H1 (cell line): ENCODE measurements at regions not wholly inside any gene's neighbourhood (a gene's known extent, or its start where the extent isn't known, plus 50 kb on each side); places are given as distances from the start of the nearest gene placed in this dataset.

Experiments
- CTCF ChIA-PET: fragments of 300-600 bp; sonication (Branson Sonifier 250); formaldehyde crosslinking; loops from one replicate; lab custom pipeline; 2021; ENCODE audit not compliant: partially characterized antibody; lab: Charles Lee
- POLR2A ChIA-PET: fragments of 300-600 bp; sonication (Branson Sonifier 250); formaldehyde crosslinking; loops from one replicate; lab custom pipeline; 2021; ENCODE audit warnings: inconsistent platforms; ENCODE audit not compliant: partially characterized antibody; lab: Charles Lee
- DNase-seq, 2 experiments: peaks; one replicate each; pipeline versions ENCODE4 v3.0.0 to v3.0.0-alpha.2; 2010 to 2022; ENCODE audit warnings: low spot score in 2 of 2, low read depth in 1 of 2, mixed read lengths in 1 of 2
- FAIRE-seq: peaks from 2 replicates; lab custom pipeline; 2011; peaks lifted over from hg19 to GRCh38; lab: Jason Lieb, UNC
- H2AFZ ChIP-seq: 2 replicates; pipeline ENCODE4 v1.8.1; 2012; ENCODE audit warnings: low read length, inconsistent platforms
- H2AK5ac ChIP-seq: 2 replicates; pipeline ENCODE4 v1.6.1; 2013; ENCODE audit warnings: low read depth, low read length
- H2BK120ac ChIP-seq: replicated peaks from 2 replicates; pipeline ENCODE3; 2013; ENCODE audit warnings: low read depth, low read length, inconsistent platforms
- H2BK12ac ChIP-seq: 2 replicates; pipeline ENCODE4 v1.6.1; 2013; ENCODE audit warnings: low read depth, low read length
- H2BK15ac ChIP-seq: 2 replicates; pipeline ENCODE4 v1.6.1; 2013; ENCODE audit warnings: low read length
- H2BK20ac ChIP-seq: 2 replicates; pipeline ENCODE4 v1.6.1; 2013; ENCODE audit warnings: low read length
- H2BK5ac ChIP-seq: 2 replicates; pipeline ENCODE4 v1.6.1; 2013; ENCODE audit warnings: low read depth, low read length
- H3K14ac ChIP-seq: 2 replicates; pipeline ENCODE4 v1.6.1; 2013; ENCODE audit warnings: inconsistent platforms; ENCODE audit not compliant: insufficient read length
- H3K18ac ChIP-seq: 2 replicates; pipeline ENCODE4 v1.6.1; 2013; ENCODE audit warnings: low read length; ENCODE audit errors: extremely low read depth
- H3K23ac ChIP-seq: 2 replicates; pipeline ENCODE4 v1.6.1; 2013; ENCODE audit warnings: inconsistent platforms; ENCODE audit not compliant: insufficient read length
- H3K23me2 ChIP-seq: 2 replicates; pipeline ENCODE4 v1.6.1; 2013; ENCODE audit warnings: low read depth, low read length
- H3K27ac ChIP-seq: 2 replicates; pipeline ENCODE4 v1.6.1; 2011; ENCODE audit warnings: low read depth, low read length, inconsistent platforms
- H3K27me3 ChIP-seq, 4 experiments: replicated peaks in 1 of 4; 1 replicate in 1 of 4; 2 replicates in 3 of 4; pipeline versions ENCODE4 v1.6.1 to v1.8.1; 2011 to 2013; ENCODE audit warnings: low read length in 3 of 4, mild to moderate bottlenecking in 3 of 4, inconsistent platforms in 2 of 4, mixed read lengths in 2 of 4, moderate library complexity in 1 of 4; ENCODE audit not compliant: control insufficient read depth in 3 of 4, insufficient read depth in 3 of 4; ENCODE audit errors: extremely low read depth in 1 of 4
- H3K36me3 ChIP-seq, 4 experiments: 2 replicates each; pipeline versions ENCODE4 v1.6.1 to v1.8.1; 2011 to 2013; ENCODE audit warnings: mild to moderate bottlenecking in 4 of 4, low read length in 3 of 4, moderate library complexity in 2 of 4, control low read depth in 1 of 4, inconsistent platforms in 1 of 4; ENCODE audit not compliant: insufficient read depth in 4 of 4, control insufficient read depth in 2 of 4
- H3K4ac ChIP-seq: replicated peaks from 2 replicates; pipeline ENCODE3; 2013; ENCODE audit warnings: low read length, low read depth, mixed read lengths, inconsistent platforms; ENCODE audit not compliant: insufficient read length
- H3K4me1 ChIP-seq, 4 experiments: replicated peaks in 1 of 4; 1 replicate in 1 of 4; 2 replicates in 3 of 4; pipeline versions ENCODE4 v1.6.1 to v1.8.1; 2011 to 2013; ENCODE audit warnings: low read length in 3 of 4, inconsistent platforms in 2 of 4, mixed read lengths in 1 of 4; ENCODE audit not compliant: insufficient read depth in 4 of 4, control insufficient read depth in 3 of 4
- H3K4me2 ChIP-seq, 2 experiments: 2 replicates each; pipeline versions ENCODE4 v1.6.1 to v1.8.1; 2011 to 2013; ENCODE audit warnings: low read depth in 2 of 2, low read length in 2 of 2, control low read depth in 1 of 2, inconsistent platforms in 1 of 2, mild to moderate bottlenecking in 1 of 2; ENCODE audit not compliant: insufficient read depth in 1 of 2
- H3K4me3 ChIP-seq, 4 experiments: fragments of 200-600, 300-600 bp in 1 of 4; sonication (generic), shearing (Covaris generic), sonication (Bioruptor Twin) in 1 of 4; 2 replicates each; pipeline versions ENCODE4 v1.5.1 to v1.8.1; 2011 to 2016; ENCODE audit warnings: low read length in 4 of 4, low read depth in 3 of 4, control low read depth in 2 of 4, inconsistent platforms in 2 of 4, mild to moderate bottlenecking in 2 of 4, mixed read lengths in 1 of 4, moderate library complexity in 1 of 4; ENCODE audit not compliant: insufficient read depth in 2 of 4; ENCODE audit errors: extremely low read depth in 1 of 4
- H3K56ac ChIP-seq: replicated peaks from 2 replicates; pipeline ENCODE3; 2013; ENCODE audit warnings: low read depth, mild to moderate bottlenecking, mixed read lengths, low read length, inconsistent platforms; ENCODE audit not compliant: insufficient read length
- H3K79me1 ChIP-seq: 2 replicates; pipeline ENCODE4 v1.6.1; 2013; ENCODE audit warnings: low read depth, low read length, control low read depth
- H3K79me2 ChIP-seq, 2 experiments: 2 replicates each; pipeline versions ENCODE4 v1.6.1 to v1.8.1; 2012 to 2013; ENCODE audit warnings: low read length in 2 of 2, mild to moderate bottlenecking in 2 of 2, inconsistent platforms in 1 of 2; ENCODE audit not compliant: insufficient read depth in 2 of 2, control insufficient read depth in 1 of 2
- H3K9ac ChIP-seq, 4 experiments: replicated peaks in 1 of 4; 1 replicate in 1 of 4; 2 replicates in 3 of 4; pipeline versions ENCODE4 v1.6.1 to v1.8.1; 2011 to 2013; ENCODE audit warnings: low read depth in 3 of 4, low read length in 3 of 4, control low read depth in 2 of 4, mild to moderate bottlenecking in 2 of 4, moderate library complexity in 2 of 4, inconsistent platforms in 1 of 4; ENCODE audit errors: extremely low read depth in 1 of 4
- H3K9me3 ChIP-seq, 2 experiments: 2 replicates each; pipeline versions ENCODE4 v1.6.1 to v1.8.1; 2012 to 2013; ENCODE audit warnings: mild to moderate bottlenecking in 2 of 2, moderate library complexity in 2 of 2, control low read depth in 1 of 2, inconsistent platforms in 1 of 2, low read depth in 1 of 2, low read length in 1 of 2, mixed read lengths in 1 of 2; ENCODE audit not compliant: insufficient read depth in 2 of 2
- H4K20me1 ChIP-seq, 2 experiments: replicated peaks in 1 of 2; 2 replicates each; pipeline versions ENCODE3 to v1.8.1; 2011 to 2013; ENCODE audit warnings: inconsistent platforms in 2 of 2, low read length in 2 of 2, mild to moderate bottlenecking in 1 of 2; ENCODE audit not compliant: insufficient read depth in 2 of 2, control insufficient read depth in 1 of 2
- H4K5ac ChIP-seq: 2 replicates; pipeline ENCODE4 v1.6.1; 2013; ENCODE audit warnings: low read length, low read depth, mixed read lengths, inconsistent platforms; ENCODE audit not compliant: insufficient read length
- H4K8ac ChIP-seq: 2 replicates; pipeline ENCODE4 v1.8.0; 2013; ENCODE audit warnings: mild to moderate bottlenecking, moderate library complexity, low read length, inconsistent platforms; ENCODE audit not compliant: insufficient read depth; ENCODE audit errors: extremely low read depth
- H4K91ac ChIP-seq: replicated peaks from 2 replicates; pipeline ENCODE3; 2013; ENCODE audit warnings: low read length, mixed read lengths, inconsistent platforms; ENCODE audit not compliant: insufficient read length
- CTBP2 ChIP-seq: IDR thresholded peaks from 2 replicates; pipeline ENCODE4 v1.7.0; 2011; ENCODE audit warnings: borderline replicate concordance, mild to moderate bottlenecking, moderate library complexity, mixed read lengths, low read length; ENCODE audit not compliant: insufficient read depth, insufficient read length
- SRF ChIP-seq: IDR thresholded peaks from 2 replicates; pipeline ENCODE4 v1.6.1; 2011; ENCODE audit warnings: mild to moderate bottlenecking, low read depth, low read length, moderate library complexity
- whole genome bisulfite sequencing, 2 experiments: shearing (Covaris generic) in 1 of 2; methylation state at CpG; one replicate each; pipeline versions ENCODE4 v1.1.6 to v1.1.7; 2013 to 2015; ENCODE audit warnings: low lambda C conversion rate in 2 of 2, mixed read lengths in 2 of 2, inconsistent platforms in 1 of 2, low coverage in 1 of 2, missing lambda C conversion rate in 1 of 2; ENCODE audit not compliant: insufficient replicate concordance in 2 of 2, insufficient coverage in 1 of 2, insufficient read length in 1 of 2; ENCODE audit errors: extremely low coverage in 1 of 2, missing lambda C conversion rate in 1 of 2; 5-methylcytosine and 5-hydroxymethylcytosine counted together
- TF ChIP-seq, protein P1 (sequence below): IDR thresholded peaks from 2 replicates; pipeline ENCODE4 v1.6.1; 2012; ENCODE audit warnings: inconsistent platforms

DNA sequence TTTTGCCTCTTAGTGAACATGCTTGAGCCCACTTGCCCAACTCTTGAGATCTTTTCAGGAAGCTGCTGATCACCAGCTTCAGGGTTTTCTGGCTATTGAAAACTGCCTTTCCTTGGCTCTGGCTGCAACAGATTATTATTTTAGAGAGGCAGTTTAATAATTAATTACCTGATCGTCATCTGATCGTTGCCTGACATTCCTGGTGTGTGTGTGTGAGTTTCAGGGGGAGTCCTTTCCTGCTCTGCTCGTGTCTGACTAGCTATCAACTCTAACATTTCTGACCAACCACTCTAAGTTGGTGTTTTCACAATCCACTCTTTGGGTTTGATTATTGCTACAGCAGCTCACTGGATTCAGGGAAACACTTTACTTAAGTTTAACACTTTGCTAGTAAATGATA, 84.3 kb upstream of the SPATA16 start:
- Histone ChIP-seq H2BK12ac (no peak overlapping the region), H4K8ac (no peak overlapping the region), H3K4me1 (no peaks in the 10 kb centered on the region), H3K4me3 (no peak overlapping the region), H3K27ac (no peak overlapping the region), H3K18ac (no peak overlapping the region), H2AK5ac (no peak overlapping the region), H3K9ac (no peak overlapping the region), H4K20me1 (no peaks in the 10 kb centered on the region), H3K9me3 (no peaks in the 10 kb centered on the region; a peak in 1 of 4 replicates), H4K5ac (no peak overlapping the region), H4K91ac (no peak overlapping the region), H3K79me2 (no peaks in the 10 kb centered on the region), H3K23me2 (no peaks in the 10 kb centered on the region), H2BK5ac (no peak overlapping the region), H3K36me3 (no peaks in the 10 kb centered on the region), H3K27me3 (no peaks in the 10 kb centered on the region), H2BK120ac (no peak overlapping the region), H3K4ac (no peak overlapping the region), H3K79me1 (no peaks in the 10 kb centered on the region), H3K23ac (no peak overlapping the region), H3K56ac (no peak overlapping the region), H2BK15ac (no peak overlapping the region), H3K4me2 (no peak overlapping the region), H2BK20ac (no peak overlapping the region), H2AFZ (no peak overlapping the region), H3K14ac (no peak overlapping the region)
- ChIA-PET POLR2A (no interaction called here), CTCF (no interaction called here)
- no peak for FAIRE-seq
- DNase-seq: no peak
- TF ChIP-seq SRF (no peak), CTBP2 (no peak)
- TF ChIP-seq, protein P1, sequence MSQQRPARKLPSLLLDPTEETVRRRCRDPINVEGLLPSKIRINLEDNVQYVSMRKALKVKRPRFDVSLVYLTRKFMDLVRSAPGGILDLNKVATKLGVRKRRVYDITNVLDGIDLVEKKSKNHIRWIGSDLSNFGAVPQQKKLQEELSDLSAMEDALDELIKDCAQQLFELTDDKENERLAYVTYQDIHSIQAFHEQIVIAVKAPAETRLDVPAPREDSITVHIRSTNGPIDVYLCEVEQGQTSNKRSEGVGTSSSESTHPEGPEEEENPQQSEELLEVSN: no peak
- WGBS, 2 experiments: 91% methylated on average over 3 of the region's 3 CpGs; no CpG with 5 or more reads in 1 of the 2 experiments
